ENCODE measurements at regions not wholly inside any gene's neighbourhood (a gene's known extent, or its start where the extent isn't known, plus 50 kb on each side); places are given as distances from the start of the nearest gene placed in this dataset.

DNA sequence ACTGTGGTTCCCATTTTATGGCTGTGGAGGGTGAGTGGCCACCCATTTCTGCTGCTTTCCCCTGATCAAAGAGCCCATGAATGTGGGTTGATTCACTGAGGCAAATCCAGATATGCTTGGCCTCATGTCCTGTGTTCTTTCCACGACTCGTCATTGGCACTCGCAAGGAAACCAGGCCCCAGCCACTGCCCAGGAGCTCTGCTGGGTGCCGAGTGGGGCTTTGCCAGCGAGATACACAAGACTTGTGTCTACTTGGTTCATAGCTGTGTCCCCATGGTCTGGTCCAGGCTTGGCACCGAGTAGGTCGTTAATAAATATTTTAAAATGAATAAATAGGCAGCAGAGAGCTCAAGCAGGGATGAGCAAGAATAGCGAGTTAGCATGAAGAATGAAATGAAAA is 1291.5 kb downstream of the TBC1D22A start:
- no peaks in the 10 kb centered on the region for H3K9me3 ChIP-seq (ENCODE audit: control insufficient read depth, insufficient read depth, low read length)
- H3K4me3 ChIP-seq (ENCODE audit: low read length) = no peak overlapping the region
- no peaks in the 10 kb centered on the region for H3K27me3 ChIP-seq (ENCODE audit: control insufficient read depth, low read length)
- no peaks in the 10 kb centered on the region for H3K9me2 ChIP-seq (replicated peaks; ENCODE audit: control insufficient read depth, low read length)
- H3K4me1 ChIP-seq (ENCODE audit: control insufficient read depth, low read length) = no peaks in the 10 kb centered on the region
- no peak overlapping the region for H3K27ac ChIP-seq (ENCODE audit: low read depth, low read length)
- H4K20me1 ChIP-seq (ENCODE audit: control insufficient read depth, insufficient read depth, low read depth, low read length) = no peaks in the 10 kb centered on the region
- no peak overlapping the region for H3K4me2 ChIP-seq (ENCODE audit: low read length)
- no peaks in the 10 kb centered on the region for H3F3A ChIP-seq (ENCODE audit: control insufficient read depth, insufficient read depth)
- H3K79me2 ChIP-seq (ENCODE audit: control insufficient read depth, low read length) = no peaks in the 10 kb centered on the region
- TF ChIP-seq, protein P1, sequence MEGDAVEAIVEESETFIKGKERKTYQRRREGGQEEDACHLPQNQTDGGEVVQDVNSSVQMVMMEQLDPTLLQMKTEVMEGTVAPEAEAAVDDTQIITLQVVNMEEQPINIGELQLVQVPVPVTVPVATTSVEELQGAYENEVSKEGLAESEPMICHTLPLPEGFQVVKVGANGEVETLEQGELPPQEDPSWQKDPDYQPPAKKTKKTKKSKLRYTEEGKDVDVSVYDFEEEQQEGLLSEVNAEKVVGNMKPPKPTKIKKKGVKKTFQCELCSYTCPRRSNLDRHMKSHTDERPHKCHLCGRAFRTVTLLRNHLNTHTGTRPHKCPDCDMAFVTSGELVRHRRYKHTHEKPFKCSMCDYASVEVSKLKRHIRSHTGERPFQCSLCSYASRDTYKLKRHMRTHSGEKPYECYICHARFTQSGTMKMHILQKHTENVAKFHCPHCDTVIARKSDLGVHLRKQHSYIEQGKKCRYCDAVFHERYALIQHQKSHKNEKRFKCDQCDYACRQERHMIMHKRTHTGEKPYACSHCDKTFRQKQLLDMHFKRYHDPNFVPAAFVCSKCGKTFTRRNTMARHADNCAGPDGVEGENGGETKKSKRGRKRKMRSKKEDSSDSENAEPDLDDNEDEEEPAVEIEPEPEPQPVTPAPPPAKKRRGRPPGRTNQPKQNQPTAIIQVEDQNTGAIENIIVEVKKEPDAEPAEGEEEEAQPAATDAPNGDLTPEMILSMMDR (IDR thresholded peaks at IDR 0.05; ENCODE audit: low read depth, low read length, poor library complexity, severe bottlenecking) = no peak
- H3K36me3 ChIP-seq (ENCODE audit: control insufficient read depth, low read length) = no peaks in the 10 kb centered on the region

DNA sequence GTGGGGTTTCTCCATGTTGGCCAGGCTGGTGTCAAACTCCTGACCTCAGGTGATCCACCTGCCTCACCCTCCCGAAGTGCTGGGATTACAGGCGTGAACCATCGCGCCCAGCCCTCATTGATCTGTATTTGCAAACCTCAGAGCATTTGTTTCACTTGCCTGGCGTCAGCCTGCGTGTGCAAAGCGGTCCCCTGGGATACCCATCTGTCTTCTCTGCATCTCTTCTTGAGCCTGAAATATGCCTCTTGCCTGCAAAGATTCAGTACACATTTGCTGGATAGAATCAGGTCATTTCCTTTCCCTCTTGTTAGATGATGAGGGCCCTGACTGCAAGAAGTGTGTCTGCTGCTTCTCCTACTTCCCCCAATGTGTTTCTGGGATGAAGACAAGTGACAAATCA is 1291.0 kb downstream of the TBC1D22A start:
- H3K4me3 ChIP-seq (ENCODE audit: low read length) = no peak overlapping the region
- H3K79me2 ChIP-seq (ENCODE audit: control insufficient read depth, low read length) = no peaks in the 10 kb centered on the region
- no peaks in the 10 kb centered on the region for H3K9me2 ChIP-seq (replicated peaks; ENCODE audit: control insufficient read depth, low read length)
- H3K9me3 ChIP-seq (ENCODE audit: control insufficient read depth, insufficient read depth, low read length) = no peaks in the 10 kb centered on the region
- no peak overlapping the region for H3K27ac ChIP-seq (ENCODE audit: low read depth, low read length)
- no peak overlapping the region for H3K4me2 ChIP-seq (ENCODE audit: low read length)
- no peaks in the 10 kb centered on the region for H3K36me3 ChIP-seq (ENCODE audit: control insufficient read depth, low read length)
- no peaks in the 10 kb centered on the region for H3F3A ChIP-seq (ENCODE audit: control insufficient read depth, insufficient read depth)
- no peaks in the 10 kb centered on the region for H3K27me3 ChIP-seq (ENCODE audit: control insufficient read depth, low read length)
- H4K20me1 ChIP-seq (ENCODE audit: control insufficient read depth, insufficient read depth, low read depth, low read length) = no peaks in the 10 kb centered on the region
- H3K4me1 ChIP-seq (ENCODE audit: control insufficient read depth, low read length) = no peaks in the 10 kb centered on the region
- no peak for TF ChIP-seq EZH2phosphoT487 (IDR thresholded peaks at IDR 0.05; ENCODE audit: borderline replicate concordance, low read length)
- TF ChIP-seq, protein P1 (IDR thresholded peaks at IDR 0.05; ENCODE audit: low read depth, low read length, poor library complexity, severe bottlenecking) = no peak

GRCh38 chr22:48052621-48052890 is 1290.1 kb downstream of the TBC1D22A start:
- H3K9me3 ChIP-seq (ENCODE audit: control insufficient read depth, insufficient read depth, low read length) = no peaks in the 10 kb centered on the region
- H3K79me2 ChIP-seq (ENCODE audit: control insufficient read depth, low read length) = no peaks in the 10 kb centered on the region
- H3K4me2 ChIP-seq (ENCODE audit: low read length) = no peak overlapping the region
- H4K20me1 ChIP-seq (ENCODE audit: control insufficient read depth, insufficient read depth, low read depth, low read length) = no peaks in the 10 kb centered on the region
- no peaks in the 10 kb centered on the region for H3K4me1 ChIP-seq (ENCODE audit: control insufficient read depth, low read length)
- TF ChIP-seq, protein P1 (IDR thresholded peaks at IDR 0.05; ENCODE audit: low read depth, low read length, poor library complexity, severe bottlenecking) = no peak
- no peak for TF ChIP-seq EZH2phosphoT487 (IDR thresholded peaks at IDR 0.05; ENCODE audit: borderline replicate concordance, low read length)
- H3F3A ChIP-seq (ENCODE audit: control insufficient read depth, insufficient read depth) = no peaks in the 10 kb centered on the region
- H3K4me3 ChIP-seq (ENCODE audit: low read length) = no peak overlapping the region
- no peaks in the 10 kb centered on the region for H3K36me3 ChIP-seq (ENCODE audit: control insufficient read depth, low read length)
- H3K27ac ChIP-seq (ENCODE audit: low read depth, low read length) = no peak overlapping the region
- no peaks in the 10 kb centered on the region for H3K9me2 ChIP-seq (replicated peaks; ENCODE audit: control insufficient read depth, low read length)
- H3K27me3 ChIP-seq (ENCODE audit: control insufficient read depth, low read length) = no peaks in the 10 kb centered on the region
